Hepatocyte (in vitro differentiated cells): ENCODE measurements at regions not wholly inside any gene's neighbourhood (a gene's known extent, or its start where the extent isn't known, plus 50 kb on each side); places are given as distances from the start of the nearest gene placed in this dataset.

Experiments used
- EZH2 ChIP-seq: fragments of 200-600 bp; sonication (generic); IDR thresholded peaks from 2 replicates; pipeline ENCODE4 v1.6.1; 2016; ENCODE audit warnings: antibody characterized with exemption, mild to moderate bottlenecking, borderline replicate concordance
- TF ChIP-seq, protein P1 (sequence below): fragments of 200-600 bp; sonication (generic); IDR thresholded peaks from 2 replicates; pipeline ENCODE4 v1.5.1; 2016; ENCODE audit warnings: antibody characterized with exemption, mild to moderate bottlenecking; ENCODE audit not compliant: poor library complexity

DNA sequence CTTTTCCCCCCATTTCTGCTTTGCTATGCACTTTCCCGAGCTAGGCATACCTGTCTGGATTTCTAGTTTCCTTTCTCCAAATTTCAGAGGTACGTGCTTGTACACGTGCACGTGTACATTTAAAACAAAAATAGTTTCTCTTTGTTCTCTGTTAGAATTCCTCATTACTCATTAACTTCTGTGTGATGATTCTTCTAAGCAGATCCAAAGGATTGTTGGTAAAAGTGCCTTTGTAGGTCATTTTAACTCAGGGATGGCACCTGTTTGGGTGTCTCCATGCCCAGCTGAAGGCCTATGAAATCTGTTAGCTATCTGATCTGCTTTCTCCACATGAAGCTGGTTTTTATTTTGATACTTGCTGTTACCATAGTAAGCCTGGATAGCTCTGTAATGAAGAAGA lies 264.3 kb downstream of the LPIN1 start:
- TF ChIP-seq, protein P1, sequence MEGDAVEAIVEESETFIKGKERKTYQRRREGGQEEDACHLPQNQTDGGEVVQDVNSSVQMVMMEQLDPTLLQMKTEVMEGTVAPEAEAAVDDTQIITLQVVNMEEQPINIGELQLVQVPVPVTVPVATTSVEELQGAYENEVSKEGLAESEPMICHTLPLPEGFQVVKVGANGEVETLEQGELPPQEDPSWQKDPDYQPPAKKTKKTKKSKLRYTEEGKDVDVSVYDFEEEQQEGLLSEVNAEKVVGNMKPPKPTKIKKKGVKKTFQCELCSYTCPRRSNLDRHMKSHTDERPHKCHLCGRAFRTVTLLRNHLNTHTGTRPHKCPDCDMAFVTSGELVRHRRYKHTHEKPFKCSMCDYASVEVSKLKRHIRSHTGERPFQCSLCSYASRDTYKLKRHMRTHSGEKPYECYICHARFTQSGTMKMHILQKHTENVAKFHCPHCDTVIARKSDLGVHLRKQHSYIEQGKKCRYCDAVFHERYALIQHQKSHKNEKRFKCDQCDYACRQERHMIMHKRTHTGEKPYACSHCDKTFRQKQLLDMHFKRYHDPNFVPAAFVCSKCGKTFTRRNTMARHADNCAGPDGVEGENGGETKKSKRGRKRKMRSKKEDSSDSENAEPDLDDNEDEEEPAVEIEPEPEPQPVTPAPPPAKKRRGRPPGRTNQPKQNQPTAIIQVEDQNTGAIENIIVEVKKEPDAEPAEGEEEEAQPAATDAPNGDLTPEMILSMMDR = no peak
- TF ChIP-seq EZH2 = no peak
